HG03159 (cell line): ENCODE measurements at regions not wholly inside any gene's neighbourhood (a gene's known extent, or its start where the extent isn't known, plus 50 kb on each side); places are given as distances from the start of the nearest gene placed in this dataset.
A peak's percentile ranks its signal among the peaks of the same experiment; 100 is the strongest.
"Not testable (repeated sequence)": the region's sequence is repeated elsewhere in the genome, so short reads cannot be mapped to it uniquely, and the experiment has no call there.

Source experiments
- ATAC-seq: cut with Tn5 transposase; IDR thresholded peaks from one replicate; pipeline ENCODE4 v1.9.1; 2021; ENCODE audit warnings: mild to moderate bottlenecking, moderate library complexity; ENCODE audit not compliant: unreplicated experiment

GRCh38 chr3:192013110-192013509 is 552.1 kb downstream of the PYDC2 start:
- ATAC-seq: no peak

DNA sequence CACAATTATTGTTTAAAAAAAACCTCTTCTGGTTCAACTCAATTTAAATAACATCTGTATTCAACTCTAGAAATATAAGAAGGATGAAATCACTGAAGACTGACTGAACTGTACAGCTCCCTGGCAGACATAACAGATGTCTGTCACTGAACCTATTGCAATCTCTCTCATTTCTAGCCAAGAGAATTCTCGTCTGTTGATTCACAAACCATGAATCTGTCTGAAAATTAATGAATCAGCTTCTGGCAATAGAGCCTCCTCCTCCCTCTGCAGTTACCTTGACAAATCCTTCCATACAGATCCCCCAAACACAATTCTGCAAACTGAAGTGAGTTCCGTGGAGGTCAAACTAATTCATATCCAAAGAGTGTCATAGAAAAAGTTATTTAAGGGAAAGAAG is 561.4 kb downstream of the PYDC2 start:
- no peak for ATAC-seq

GRCh38 chr3:192024751-192025150 is 563.8 kb downstream of the PYDC2 start:
- no peak for ATAC-seq

GRCh38 chr3:192026661-192027060 is 565.7 kb downstream of the PYDC2 start:
- no peak for ATAC-seq

DNA sequence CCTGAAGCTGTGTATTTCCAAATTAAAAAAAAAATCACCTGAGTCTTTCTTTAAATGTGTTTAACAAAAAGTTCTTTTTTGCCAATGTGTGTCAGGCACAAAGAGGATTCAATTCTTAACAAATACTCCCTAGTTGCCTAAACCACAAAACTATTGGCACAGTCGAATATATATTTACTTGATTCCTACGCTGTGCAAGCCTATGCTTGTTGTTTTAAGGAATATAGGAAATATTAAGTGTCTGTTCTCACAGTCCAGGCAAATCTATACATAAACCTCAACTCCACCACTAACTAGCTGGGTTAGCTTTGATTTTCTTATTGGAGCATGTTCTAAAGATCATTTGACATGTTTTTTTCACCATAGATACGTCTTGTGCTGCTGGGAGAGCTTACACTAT is 571.0 kb downstream of the PYDC2 start:
- ATAC-seq: no peak

GRCh38 chr3:192033246-192033645 is 572.3 kb downstream of the PYDC2 start:
- ATAC-seq: no peak

GRCh38 chr3:192038726-192039125 is 577.8 kb downstream of the PYDC2 start:
- ATAC-seq: no peak

DNA sequence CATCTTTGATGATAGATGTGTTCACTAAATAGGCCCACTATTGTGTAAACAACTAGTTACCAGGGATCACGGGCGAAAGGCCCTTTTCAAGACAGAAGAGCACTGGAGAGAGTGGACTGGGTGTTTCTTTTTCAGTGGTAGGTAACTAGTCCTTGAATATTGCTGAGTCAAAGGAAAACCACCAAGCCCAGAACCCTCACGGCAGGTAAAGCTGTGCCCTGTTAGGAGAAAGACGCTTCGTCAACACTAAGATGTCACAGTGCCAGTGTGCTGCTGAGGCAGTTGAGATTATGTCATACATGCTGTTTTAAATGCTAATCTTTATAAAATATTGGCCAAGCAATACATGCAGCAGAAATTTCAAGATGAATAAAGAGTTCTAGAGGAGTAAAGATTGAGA is 578.6 kb downstream of the PYDC2 start:
- no peak for ATAC-seq

- ATAC-seq: no peak
Measured at GRCh38 chr3:192040282-192041043, 579.5 kb downstream of the PYDC2 start.

- ATAC-seq: peak; percentile 99
Measured at GRCh38 chr3:192042116-192042515, 581.2 kb downstream of the PYDC2 start.

DNA sequence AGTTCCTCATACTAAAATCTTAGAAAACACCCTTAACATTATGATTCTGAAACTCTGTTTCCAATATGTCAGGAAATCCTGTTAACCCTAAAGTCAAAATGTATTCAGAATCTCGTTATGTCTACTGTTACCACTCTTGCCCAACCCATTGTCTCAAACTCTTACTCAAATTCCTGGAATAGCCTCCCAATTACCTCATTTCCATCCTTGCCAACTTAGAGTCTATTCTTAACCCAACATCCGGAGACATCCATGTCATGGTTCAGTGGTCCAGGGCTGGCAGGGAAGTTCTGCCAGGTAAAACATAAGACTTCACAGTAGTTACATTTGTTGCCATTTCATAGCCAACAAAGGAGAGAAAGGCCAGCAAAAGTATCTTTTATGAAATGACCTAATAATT is 593.9 kb downstream of the PYDC2 start:
- no peak for ATAC-seq

- ATAC-seq: no peak
Measured at GRCh38 chr3:192055946-192056345, 595.0 kb downstream of the PYDC2 start.

DNA sequence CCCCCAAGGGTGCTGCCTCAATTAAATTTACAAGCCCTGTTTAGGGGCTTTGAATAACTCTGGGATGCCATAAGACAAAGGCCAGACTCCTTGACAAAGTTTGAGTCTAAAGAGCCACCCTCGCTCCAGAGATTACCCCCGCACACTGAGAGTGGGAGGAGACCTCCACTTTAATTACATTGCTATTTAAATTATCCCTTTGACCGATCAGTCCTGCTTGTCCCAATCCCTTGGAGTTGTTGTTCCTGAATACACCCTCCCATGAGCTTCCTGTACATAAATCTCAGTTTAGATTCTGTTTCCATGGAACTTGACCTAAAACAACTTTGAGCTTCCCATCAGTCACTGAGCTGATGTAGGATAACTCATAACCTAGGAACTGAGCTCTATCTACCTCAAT is 596.3 kb downstream of the PYDC2 start:
- ATAC-seq: no peak

GRCh38 chr3:192060160-192060781 is 599.3 kb downstream of the PYDC2 start:
- no peak for ATAC-seq

DNA sequence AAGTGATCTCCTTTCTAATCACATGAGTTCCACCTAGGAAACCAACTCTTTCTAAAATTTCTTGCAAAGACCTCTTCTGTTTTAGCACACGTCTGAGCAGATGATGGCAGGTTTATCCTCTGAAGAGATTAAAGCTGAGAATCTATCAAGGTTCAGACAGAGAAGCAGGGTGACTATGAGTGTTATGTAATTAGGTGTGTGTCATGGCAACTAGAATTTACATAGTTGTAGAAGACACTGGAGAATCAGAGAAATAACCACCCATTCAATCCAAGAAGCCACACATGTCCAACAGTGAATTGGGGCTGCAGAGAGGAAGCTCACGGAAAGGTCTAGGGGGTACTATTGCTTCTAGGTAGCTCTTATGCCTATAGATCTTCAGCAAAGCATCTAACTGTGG is 600.5 kb downstream of the PYDC2 start:
- ATAC-seq: no peak

DNA sequence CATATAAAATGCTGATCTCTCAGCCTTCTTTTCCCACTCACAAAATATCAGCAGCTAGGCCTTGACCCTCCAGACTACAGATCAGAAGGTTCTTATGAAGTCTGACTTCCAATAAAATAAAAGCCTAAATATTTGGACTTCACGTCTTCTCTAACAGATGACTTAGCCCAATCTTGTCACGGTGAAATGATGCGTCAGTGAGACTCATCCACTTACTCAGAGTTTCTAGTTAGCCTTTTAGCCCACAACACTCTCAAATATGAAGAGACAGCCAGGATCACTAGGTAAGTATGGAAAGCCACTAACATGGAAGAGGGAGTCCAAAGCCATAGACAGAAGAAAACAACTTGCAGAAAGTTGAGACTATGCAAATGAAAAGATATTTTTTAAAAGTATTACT is 601.2 kb downstream of the PYDC2 start:
- no peak for ATAC-seq

GRCh38 chr3:192063570-192063969 is 602.6 kb downstream of the PYDC2 start:
- ATAC-seq: peak; percentile 75

DNA sequence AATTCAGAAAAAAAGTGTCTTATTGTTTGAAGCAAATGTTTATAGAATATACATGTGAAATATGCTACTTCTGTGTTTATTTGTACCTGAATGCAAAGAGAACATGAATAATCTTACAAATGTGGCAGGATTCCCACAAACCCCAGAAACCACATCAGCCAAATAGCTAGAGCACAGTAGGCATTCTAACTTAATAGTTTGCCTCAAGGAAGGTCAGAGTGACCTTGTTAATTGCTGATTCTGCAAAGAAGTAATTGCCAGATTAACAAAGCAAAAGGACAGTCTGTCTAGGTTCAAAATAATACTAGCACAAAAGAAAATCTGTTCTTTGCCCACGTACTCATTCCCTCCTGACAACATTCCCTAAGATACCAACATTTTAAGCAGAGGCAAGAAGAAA is 604.0 kb downstream of the PYDC2 start:
- no peak for ATAC-seq

DNA sequence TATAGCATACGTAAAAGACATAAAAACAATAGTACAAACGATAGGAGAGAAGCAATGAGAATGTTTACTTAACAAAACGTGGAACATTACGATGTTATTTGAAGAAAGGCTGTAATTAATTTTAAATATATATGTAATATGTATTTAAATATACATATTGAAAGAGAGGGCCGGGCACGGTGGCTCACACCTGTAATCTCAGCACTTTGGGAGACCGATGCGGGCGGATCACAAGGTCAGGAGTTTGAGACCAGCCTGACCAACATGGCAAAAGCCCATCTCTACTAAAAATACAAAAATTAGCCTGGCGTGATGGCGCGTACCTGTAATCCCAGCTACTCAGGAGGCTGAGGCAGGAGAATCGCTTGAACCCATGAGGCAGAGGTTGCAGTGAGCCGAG is 605.3 kb downstream of the PYDC2 start:
- ATAC-seq: not testable (repeated sequence)

DNA sequence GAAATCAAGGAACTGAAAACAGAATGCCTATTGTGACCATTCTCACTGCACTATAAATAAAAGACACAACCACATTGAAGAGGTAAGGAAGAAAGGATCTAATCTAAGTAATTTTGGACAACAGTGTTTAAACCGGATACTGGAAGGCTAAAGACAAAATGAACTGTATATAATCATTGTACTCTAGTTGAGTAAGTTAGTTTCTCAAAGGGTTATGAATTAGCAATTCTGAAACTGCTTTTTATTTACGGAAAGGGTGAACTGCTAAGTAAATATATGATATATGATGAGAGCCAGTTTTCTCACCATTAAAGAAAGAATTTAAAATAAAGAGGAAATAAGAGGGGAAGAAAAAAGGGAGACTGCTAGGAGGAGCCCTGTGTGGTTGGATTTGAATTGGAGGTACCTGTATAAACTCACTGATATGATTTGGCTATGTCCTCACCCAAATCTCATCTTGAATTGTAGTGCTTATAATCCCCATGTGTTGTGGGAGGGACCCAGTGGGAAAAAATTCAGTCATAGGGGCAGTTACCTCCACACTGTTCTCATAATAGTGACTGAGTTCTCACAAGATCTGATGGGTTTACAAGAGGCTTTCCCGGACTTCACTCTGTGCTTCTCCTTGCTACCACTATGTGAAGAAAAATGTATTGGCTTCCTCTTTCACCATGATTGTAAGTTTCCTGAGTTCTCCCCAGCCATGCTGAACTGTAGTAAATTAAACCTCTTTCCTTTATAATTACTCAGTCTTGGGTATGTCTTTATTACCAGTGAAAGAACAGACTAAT is 607.7 kb downstream of the PYDC2 start:
- ATAC-seq: peak; percentile 66

DNA sequence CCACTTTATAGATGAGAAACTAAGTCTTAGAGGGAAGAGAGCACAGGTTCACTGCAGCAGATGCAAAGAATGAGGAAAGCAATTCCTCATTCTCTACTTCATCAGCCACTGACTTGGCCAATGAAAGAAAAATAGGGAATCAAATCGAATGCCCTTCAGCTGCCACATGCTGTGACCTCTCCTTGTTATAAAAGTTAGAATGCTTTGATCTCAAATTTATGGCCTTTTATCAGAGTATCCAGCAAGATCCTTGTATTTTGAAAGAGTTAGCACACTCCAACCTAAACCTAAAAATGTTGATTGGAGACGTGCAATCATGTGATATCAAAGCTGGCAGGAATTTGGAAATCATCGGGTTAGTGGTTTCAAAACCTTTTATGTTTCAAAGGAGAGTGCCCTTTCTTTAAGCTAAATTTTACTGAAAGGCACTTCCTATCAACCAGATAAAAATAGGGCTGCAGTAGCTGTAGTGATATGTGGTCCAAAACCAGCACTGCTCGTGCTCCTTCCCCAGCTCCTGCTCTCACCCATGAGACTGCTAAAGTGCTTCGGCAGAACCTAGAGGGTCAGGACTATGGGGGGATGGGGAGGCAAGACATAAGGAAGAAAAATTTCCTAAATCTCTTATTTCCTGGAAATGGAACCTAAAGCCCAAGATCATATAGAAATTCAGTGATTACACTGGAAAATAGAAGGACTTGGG is 617.0 kb downstream of the PYDC2 start:
- ATAC-seq: no peak
